ENCODE measurements at regions not wholly inside any gene's neighbourhood (a gene's known extent, or its start where the extent isn't known, plus 50 kb on each side); places are given as distances from the start of the nearest gene placed in this dataset.

- H3K4me3 ChIP-seq (ENCODE audit: low read length), result no peak overlapping the region
- H3K36me3 ChIP-seq (ENCODE audit: control insufficient read depth, insufficient read depth, low read length), result no peaks in the 10 kb centered on the region
- no CpG with 5 or more reads among the region's 1 CpG for WGBS (ENCODE audit: insufficient coverage)
- H3K9me3 ChIP-seq (replicated peaks; ENCODE audit: control insufficient read depth, low read depth, low read length), result no peaks in the 10 kb centered on the region
- no peak for DNase-seq
- no peaks in the 10 kb centered on the region for H3K27me3 ChIP-seq (ENCODE audit: control insufficient read depth, insufficient read depth, low read length)
- H3K4me1 ChIP-seq (ENCODE audit: control insufficient read depth, insufficient read depth, low read length), result no peaks in the 10 kb centered on the region
- no peak overlapping the region for H3K27ac ChIP-seq (ENCODE audit: low read length)
Measured at GRCh38 chr2:122500316-122501105, 745.1 kb downstream of the TSN start.

GRCh38 chr2:122506620-122507019, 751.2 kb downstream of the TSN start:
- WGBS (ENCODE audit: insufficient coverage), result 80% methylated on average over 1 of the region's 3 CpGs
- H3K4me1 ChIP-seq (ENCODE audit: control insufficient read depth, insufficient read depth, low read length), result no peaks in the 10 kb centered on the region

DNA sequence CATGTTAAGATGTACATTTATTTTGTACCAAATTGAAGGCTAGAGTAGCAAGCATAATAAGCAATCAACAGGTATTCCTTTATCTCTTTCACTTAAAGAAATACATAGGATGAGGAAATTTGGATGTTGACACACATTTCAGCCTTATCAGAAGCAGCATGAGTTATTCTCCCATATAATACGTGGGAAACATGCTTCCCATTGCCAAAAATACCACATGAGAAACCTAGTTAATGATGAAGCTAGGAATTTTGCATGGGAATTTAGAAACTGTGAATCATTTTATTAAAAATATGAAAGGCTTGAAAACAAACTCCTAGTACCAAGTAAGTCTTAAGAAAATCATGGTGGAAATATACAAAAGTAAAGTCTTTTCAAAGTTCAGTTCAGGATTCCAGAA, 751.8 kb downstream of the TSN start:
- WGBS (ENCODE audit: insufficient coverage), result no CpG with 5 or more reads among the region's 1 CpG
- no peak for DNase-seq

More at GRCh38 chr2:122506620-122507019, 751.2 kb downstream of the TSN start:
- Histone ChIP-seq H3K27me3 (ENCODE audit: control insufficient read depth, insufficient read depth, low read length) (no peaks in the 10 kb centered on the region), H3K36me3 (ENCODE audit: control insufficient read depth, insufficient read depth, low read length) (no peaks in the 10 kb centered on the region), H3K9me3 (replicated peaks; ENCODE audit: control insufficient read depth, low read depth, low read length) (no peaks in the 10 kb centered on the region), H3K4me3 (ENCODE audit: low read length) (no peak overlapping the region), H3K27ac (ENCODE audit: low read length) (no peak overlapping the region)
- DNase-seq, result no peak

GRCh38 chr2:122512091-122512490, 756.6 kb downstream of the TSN start:
- DNase-seq, result peak; percentile 73
- Histone ChIP-seq H3K27me3 (ENCODE audit: control insufficient read depth, insufficient read depth, low read length) (no peaks in the 10 kb centered on the region), H3K4me3 (ENCODE audit: low read length) (no peak overlapping the region), H3K9me3 (replicated peaks; ENCODE audit: control insufficient read depth, low read depth, low read length) (no peaks in the 10 kb centered on the region), H3K36me3 (ENCODE audit: control insufficient read depth, insufficient read depth, low read length) (no peaks in the 10 kb centered on the region), H3K4me1 (ENCODE audit: control insufficient read depth, insufficient read depth, low read length) (no peaks in the 10 kb centered on the region), H3K27ac (ENCODE audit: low read length) (peak overlapping the region; percentile 17)
- no CpG with 5 or more reads among the region's 1 CpG for WGBS (ENCODE audit: insufficient coverage)

More for the DNA sequence above, 751.8 kb downstream of the TSN start:
- H3K27me3 ChIP-seq (ENCODE audit: control insufficient read depth, insufficient read depth, low read length), result no peaks in the 10 kb centered on the region
- no peaks in the 10 kb centered on the region for H3K4me1 ChIP-seq (ENCODE audit: control insufficient read depth, insufficient read depth, low read length)
- H3K27ac ChIP-seq (ENCODE audit: low read length), result no peak overlapping the region
- no peak overlapping the region for H3K4me3 ChIP-seq (ENCODE audit: low read length)
- H3K9me3 ChIP-seq (replicated peaks; ENCODE audit: control insufficient read depth, low read depth, low read length), result no peaks in the 10 kb centered on the region
- no peaks in the 10 kb centered on the region for H3K36me3 ChIP-seq (ENCODE audit: control insufficient read depth, insufficient read depth, low read length)

DNA sequence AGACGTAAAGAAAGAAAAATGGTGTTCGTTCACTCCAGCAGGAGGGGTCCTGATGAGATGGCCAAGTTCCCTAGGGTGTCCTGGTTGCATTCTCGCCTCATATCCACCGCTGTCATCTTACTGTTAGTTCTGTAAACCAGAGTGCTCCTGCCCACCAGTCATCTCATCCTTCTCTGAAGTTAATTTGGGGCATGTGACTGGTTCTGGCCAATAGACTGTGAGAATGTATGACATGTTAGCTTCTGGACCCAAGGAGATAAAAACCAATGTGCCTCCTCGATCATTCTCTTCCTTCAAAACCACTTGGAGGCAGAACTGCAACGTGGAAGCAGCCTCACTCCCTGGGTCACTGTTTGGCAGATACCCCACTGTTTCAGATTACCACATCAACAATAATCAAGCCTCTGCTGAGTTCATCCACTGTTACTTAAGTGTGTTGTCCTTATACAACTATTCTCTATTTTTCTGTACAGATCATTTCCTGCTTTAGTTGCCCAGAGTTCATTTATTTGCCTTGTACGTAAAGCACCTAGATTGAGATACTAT, 759.1 kb downstream of the TSN start:
- Histone ChIP-seq H3K4me1 (ENCODE audit: control insufficient read depth, insufficient read depth, low read length) (no peaks in the 10 kb centered on the region), H3K27me3 (ENCODE audit: control insufficient read depth, insufficient read depth, low read length) (no peaks in the 10 kb centered on the region), H3K4me3 (ENCODE audit: low read length) (no peak overlapping the region), H3K9me3 (replicated peaks; ENCODE audit: control insufficient read depth, low read depth, low read length) (no peaks in the 10 kb centered on the region), H3K36me3 (ENCODE audit: control insufficient read depth, insufficient read depth, low read length) (no peaks in the 10 kb centered on the region), H3K27ac (ENCODE audit: low read length) (no peak overlapping the region)
- DNase-seq, result no peak
- WGBS (ENCODE audit: insufficient coverage), result 64% methylated on average over 3 of the region's 7 CpGs

DNA sequence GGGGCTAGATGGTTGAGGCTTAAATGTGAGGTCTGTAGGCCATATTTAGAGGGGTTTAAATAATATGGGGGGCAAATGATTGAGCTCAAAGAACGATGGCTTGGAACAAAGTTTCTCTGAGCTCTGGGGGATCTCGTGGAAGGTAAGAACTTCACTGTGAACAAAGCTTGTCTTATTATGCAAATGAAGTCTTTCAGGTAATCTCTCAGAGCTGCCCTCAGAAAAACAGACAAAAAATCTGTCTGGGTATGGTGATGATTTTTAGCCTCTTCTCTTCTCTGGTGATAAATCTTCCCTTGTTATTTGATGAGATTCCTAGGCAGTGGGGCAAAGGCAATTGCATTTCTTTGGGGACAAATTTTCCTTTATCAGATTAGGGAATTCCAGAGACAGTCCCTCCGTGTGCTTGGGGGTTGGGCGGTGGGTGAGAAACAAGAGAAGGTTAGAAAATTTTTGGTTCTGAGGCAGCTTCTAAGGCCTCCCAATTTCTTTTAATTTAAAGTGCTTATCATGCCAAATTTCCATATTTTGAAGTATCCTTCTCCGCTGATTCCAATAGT, 760.4 kb downstream of the TSN start:
- Histone ChIP-seq H3K4me3 (ENCODE audit: low read length) (no peak overlapping the region), H3K9me3 (replicated peaks; ENCODE audit: control insufficient read depth, low read depth, low read length) (no peaks in the 10 kb centered on the region), H3K27me3 (ENCODE audit: control insufficient read depth, insufficient read depth, low read length) (no peaks in the 10 kb centered on the region), H3K4me1 (ENCODE audit: control insufficient read depth, insufficient read depth, low read length) (no peaks in the 10 kb centered on the region), H3K36me3 (ENCODE audit: control insufficient read depth, insufficient read depth, low read length) (no peaks in the 10 kb centered on the region), H3K27ac (ENCODE audit: low read length) (no peak overlapping the region)
- 70% methylated on average over 2 of the region's 5 CpGs for whole genome bisulfite sequencing (ENCODE audit: insufficient coverage)
- no peak for DNase-seq

DNA sequence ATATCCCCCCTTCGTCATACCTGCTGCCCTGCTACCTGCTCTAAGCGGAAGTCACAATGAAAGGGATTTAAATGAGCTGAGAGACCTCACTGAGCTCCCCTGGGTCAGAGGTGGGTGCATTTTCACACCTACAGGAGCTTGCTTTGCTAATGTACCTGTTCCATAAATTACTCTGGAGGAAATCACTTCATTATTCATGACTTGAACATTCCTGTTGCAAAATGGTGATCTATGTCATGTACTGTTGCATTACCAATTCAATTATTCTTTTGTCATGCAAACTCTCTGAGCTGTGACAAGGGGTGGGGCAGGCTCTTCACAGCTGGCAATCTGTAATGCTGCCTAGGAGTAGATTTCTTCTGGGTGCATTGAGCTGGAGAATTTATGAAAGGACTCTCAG, 761.3 kb downstream of the TSN start:
- DNase-seq, result no peak
- no peak overlapping the region for H3K4me3 ChIP-seq (ENCODE audit: low read length)
- no peak overlapping the region for H3K27ac ChIP-seq (ENCODE audit: low read length)
- no peaks in the 10 kb centered on the region for H3K9me3 ChIP-seq (replicated peaks; ENCODE audit: control insufficient read depth, low read depth, low read length)
- WGBS (ENCODE audit: insufficient coverage), result no CpG with 5 or more reads among the region's 2 CpGs
- no peaks in the 10 kb centered on the region for H3K27me3 ChIP-seq (ENCODE audit: control insufficient read depth, insufficient read depth, low read length)
- no peaks in the 10 kb centered on the region for H3K4me1 ChIP-seq (ENCODE audit: control insufficient read depth, insufficient read depth, low read length)
- H3K36me3 ChIP-seq (ENCODE audit: control insufficient read depth, insufficient read depth, low read length), result no peaks in the 10 kb centered on the region

DNA sequence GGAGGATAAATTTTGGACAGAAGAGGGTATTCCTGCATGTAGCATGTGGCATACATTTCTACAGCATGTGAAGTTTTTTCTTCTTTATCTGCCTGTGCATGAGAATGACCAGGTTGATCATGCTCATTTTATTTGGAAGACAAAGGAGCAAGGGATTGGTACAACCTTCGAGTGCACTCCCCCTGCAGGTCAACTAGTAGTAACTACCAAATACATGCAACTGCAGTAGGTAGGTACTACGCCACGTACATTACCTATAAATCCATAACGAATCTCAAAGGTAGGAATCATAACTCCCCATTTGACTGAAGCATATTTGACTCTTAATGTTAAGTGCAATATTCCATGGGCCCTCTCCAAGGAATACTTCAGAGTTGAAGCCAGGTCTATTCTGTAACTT, 763.9 kb downstream of the TSN start:
- DNase-seq, result no peak
- WGBS (ENCODE audit: insufficient coverage), result 83% methylated on average over 3 of the region's 4 CpGs
- H3K4me1 ChIP-seq (ENCODE audit: control insufficient read depth, insufficient read depth, low read length), result no peaks in the 10 kb centered on the region
- H3K9me3 ChIP-seq (replicated peaks; ENCODE audit: control insufficient read depth, low read depth, low read length), result no peaks in the 10 kb centered on the region
- no peak overlapping the region for H3K4me3 ChIP-seq (ENCODE audit: low read length)
- no peaks in the 10 kb centered on the region for H3K27me3 ChIP-seq (ENCODE audit: control insufficient read depth, insufficient read depth, low read length)
- no peaks in the 10 kb centered on the region for H3K36me3 ChIP-seq (ENCODE audit: control insufficient read depth, insufficient read depth, low read length)
- H3K27ac ChIP-seq (ENCODE audit: low read length), result no peak overlapping the region

- WGBS (ENCODE audit: insufficient coverage), result no CpG with 5 or more reads among the region's 4 CpGs
Measured at GRCh38 chr2:122519821-122520611, 764.6 kb downstream of the TSN start.

DNA sequence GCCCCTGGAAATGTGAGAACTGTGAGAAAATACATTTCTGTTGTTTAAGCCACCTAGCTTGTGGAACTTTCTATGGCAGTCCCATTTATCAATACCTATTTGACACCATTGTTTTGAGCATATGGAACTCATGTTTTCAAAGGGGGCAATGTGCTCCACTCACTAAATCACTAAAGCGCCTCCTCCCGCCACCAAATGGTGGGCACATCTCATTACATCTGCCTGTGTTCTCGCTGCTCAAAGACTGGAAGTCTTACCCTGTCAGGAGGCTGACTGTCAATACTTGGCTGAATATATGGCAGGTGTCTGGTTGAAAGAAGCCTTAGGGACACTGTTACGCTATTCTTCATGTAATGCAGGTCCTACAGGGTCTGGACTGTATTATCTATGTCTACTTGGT, 767.7 kb downstream of the TSN start:
- WGBS (ENCODE audit: insufficient coverage), result 100% methylated on average over 2 of the region's 4 CpGs
- no peak for DNase-seq

More at GRCh38 chr2:122519821-122520611, 764.6 kb downstream of the TSN start:
- Histone ChIP-seq H3K27ac (ENCODE audit: low read length) (no peak overlapping the region), H3K9me3 (replicated peaks; ENCODE audit: control insufficient read depth, low read depth, low read length) (no peaks in the 10 kb centered on the region), H3K4me1 (ENCODE audit: control insufficient read depth, insufficient read depth, low read length) (no peaks in the 10 kb centered on the region), H3K27me3 (ENCODE audit: control insufficient read depth, insufficient read depth, low read length) (no peaks in the 10 kb centered on the region), H3K4me3 (ENCODE audit: low read length) (no peak overlapping the region), H3K36me3 (ENCODE audit: control insufficient read depth, insufficient read depth, low read length) (no peaks in the 10 kb centered on the region)
- DNase-seq, result no peak

More for the DNA sequence above, 767.7 kb downstream of the TSN start:
- no peaks in the 10 kb centered on the region for H3K9me3 ChIP-seq (replicated peaks; ENCODE audit: control insufficient read depth, low read depth, low read length)
- H3K36me3 ChIP-seq (ENCODE audit: control insufficient read depth, insufficient read depth, low read length), result no peaks in the 10 kb centered on the region
- no peak overlapping the region for H3K27ac ChIP-seq (ENCODE audit: low read length)
- no peak overlapping the region for H3K4me3 ChIP-seq (ENCODE audit: low read length)
- no peaks in the 10 kb centered on the region for H3K4me1 ChIP-seq (ENCODE audit: control insufficient read depth, insufficient read depth, low read length)
- no peaks in the 10 kb centered on the region for H3K27me3 ChIP-seq (ENCODE audit: control insufficient read depth, insufficient read depth, low read length)
